Stomach (tissue), 8 donors: ENCODE measurements at regions not wholly inside any gene's neighbourhood (a gene's known extent, or its start where the extent isn't known, plus 50 kb on each side); places are given as distances from the start of the nearest gene placed in this dataset.

Experiments used
- DNase-seq, 2 donors: peaks; one replicate each; pipeline versions ENCODE4 v3.0.0 to v3.0.0-alpha.2; 2013 to 2019
- H3K27ac ChIP-seq, 5 donors: fragments of 200-600 bp in 4 of 5; sonication (generic) in 4 of 5; one replicate each; pipeline ENCODE4 v1.5.1; 2013 to 2019; ENCODE audit warnings: mild to moderate bottlenecking in 1 of 5, moderate library complexity in 1 of 5
- H3K27me3 ChIP-seq, 3 donors: fragments of 200-600 bp; sonication (generic); one replicate each; pipeline ENCODE4 v1.5.1; 2017 to 2019; ENCODE audit warnings: mixed run types in 1 of 3
- H3K36me3 ChIP-seq, 4 donors: fragments of 200-600 bp; sonication (generic); 1 replicate in 3 of 4; 2 replicates in 1 of 4; pipeline ENCODE4 v1.5.1; 2016 to 2019
- H3K4me1 ChIP-seq, 4 donors: fragments of 200-600 bp; sonication (generic); one replicate each; pipeline ENCODE4 v1.5.1; 2016 to 2019
- H3K4me3 ChIP-seq, 4 donors: fragments of 200-600 bp; sonication (generic) in 3 of 4; one replicate each; pipeline ENCODE4 v1.5.1; 2016 to 2019; ENCODE audit warnings: mild to moderate bottlenecking in 1 of 4
- H3K9me3 ChIP-seq, 4 donors: fragments of 200-600 bp; sonication (generic); one replicate each; pipeline ENCODE4 v1.5.1; 2016 to 2019
- EP300 ChIP-seq: sonication (generic); formaldehyde crosslinking; IDR thresholded peaks from one replicate; pipeline ENCODE4 v1.6.1; 2017; ENCODE audit warnings: antibody characterized with exemption
- POLR2A ChIP-seq, 4 donors: fragments of 450-650 bp; IDR thresholded peaks; one replicate each; pipeline ENCODE4 v1.6.1; 2016; ENCODE audit warnings: antibody characterized with exemption in 4 of 4, control low read depth in 2 of 4, mild to moderate bottlenecking in 1 of 4, moderate library complexity in 1 of 4
- POLR2AphosphoS5 ChIP-seq, 3 donors: sonication (generic); formaldehyde crosslinking; IDR thresholded peaks; one replicate each; pipeline ENCODE4 v1.6.1; 2016; ENCODE audit warnings: antibody characterized with exemption in 3 of 3
- WGBS, 5 donors: extraction: QIAGEN DNeasy Blood & Tissue Kit in 3 of 5; methylation state at CpG; one replicate each; pipeline versions ENCODE4 v1.1.5 to v1.1.7; 2013 to 2018; 5-methylcytosine and 5-hydroxymethylcytosine counted together
- intact Hi-C: fragments of 100-400 bp; cut with DNase I; formaldehyde crosslinking; loops from one replicate; pipeline ENCODE4 v1.15.1; 2023; ENCODE audit warnings: low total_unique reads
- TF ChIP-seq, protein P1 (sequence below), 7 experiments: fragments of 450-650 bp in 4 of 7; fragments of 200-600 bp in 3 of 7; sonication (generic) in 3 of 7; IDR thresholded peaks; one replicate each; pipeline ENCODE4 v1.5.1; 2016 to 2019; ENCODE audit warnings: antibody characterized with exemption in 7 of 7, control low read depth in 2 of 7, mild to moderate bottlenecking in 1 of 7
- donor health status: healthy with polysubstance abuse.
- donor health status: Bipolar disorder and iron deficiency.
- donor health status: healthy.

DNA sequence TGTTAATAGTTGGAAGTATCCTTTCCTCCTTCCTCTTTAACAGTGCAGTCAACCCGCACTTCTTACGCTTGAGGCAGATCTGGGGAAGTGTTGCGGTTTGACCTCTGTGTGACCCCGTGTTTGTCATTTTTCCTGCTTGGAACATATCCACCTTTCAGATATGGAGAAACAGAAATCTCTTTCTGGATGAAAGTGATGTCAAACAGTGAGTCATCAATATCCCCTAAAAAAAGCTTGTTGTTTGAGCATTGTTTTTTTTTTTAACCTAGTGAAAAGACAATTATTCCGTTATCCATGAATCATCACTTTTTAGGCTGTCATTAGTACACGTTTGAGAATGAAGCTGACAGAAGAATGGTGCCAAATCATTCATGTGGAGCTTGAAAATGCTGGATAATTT is 293.7 kb downstream of the ARPP21 start:
- TF ChIP-seq POLR2A (IDR thresholded peaks at IDR 0.05) (no peak), EP300 (no peak), POLR2AphosphoS5 (IDR thresholded peaks at IDR 0.05) (no peak)
- TF ChIP-seq, protein P1, sequence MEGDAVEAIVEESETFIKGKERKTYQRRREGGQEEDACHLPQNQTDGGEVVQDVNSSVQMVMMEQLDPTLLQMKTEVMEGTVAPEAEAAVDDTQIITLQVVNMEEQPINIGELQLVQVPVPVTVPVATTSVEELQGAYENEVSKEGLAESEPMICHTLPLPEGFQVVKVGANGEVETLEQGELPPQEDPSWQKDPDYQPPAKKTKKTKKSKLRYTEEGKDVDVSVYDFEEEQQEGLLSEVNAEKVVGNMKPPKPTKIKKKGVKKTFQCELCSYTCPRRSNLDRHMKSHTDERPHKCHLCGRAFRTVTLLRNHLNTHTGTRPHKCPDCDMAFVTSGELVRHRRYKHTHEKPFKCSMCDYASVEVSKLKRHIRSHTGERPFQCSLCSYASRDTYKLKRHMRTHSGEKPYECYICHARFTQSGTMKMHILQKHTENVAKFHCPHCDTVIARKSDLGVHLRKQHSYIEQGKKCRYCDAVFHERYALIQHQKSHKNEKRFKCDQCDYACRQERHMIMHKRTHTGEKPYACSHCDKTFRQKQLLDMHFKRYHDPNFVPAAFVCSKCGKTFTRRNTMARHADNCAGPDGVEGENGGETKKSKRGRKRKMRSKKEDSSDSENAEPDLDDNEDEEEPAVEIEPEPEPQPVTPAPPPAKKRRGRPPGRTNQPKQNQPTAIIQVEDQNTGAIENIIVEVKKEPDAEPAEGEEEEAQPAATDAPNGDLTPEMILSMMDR (IDR thresholded peaks at IDR 0.05) = no peak
- no peaks in the 10 kb centered on the region for H3K27me3 ChIP-seq
- H3K4me1 ChIP-seq = peaks cover 0 to 5% (median 0%) of the 10 kb centered on the region in 4 donors
- H3K27ac ChIP-seq = no peak overlapping the region
- no peaks in the 10 kb centered on the region for H3K36me3 ChIP-seq
- intact Hi-C loops = no loop called here
- no peaks in the 10 kb centered on the region for H3K9me3 ChIP-seq
- peak in 1 of 2 donors; percentile 37 for DNase-seq
- H3K4me3 ChIP-seq = no peak overlapping the region
- WGBS, 5 donors = 3 to 12% (median 9%) methylated on average over 6 of the region's 6 CpGs

- H3K27ac ChIP-seq = no peak overlapping the region
- no peak for DNase-seq
- H3K9me3 ChIP-seq = no peaks in the 10 kb centered on the region
- intact Hi-C loops = no loop called here
- H3K27me3 ChIP-seq = no peaks in the 10 kb centered on the region
- no peak overlapping the region for H3K4me3 ChIP-seq
- peaks cover 0 to 5% (median 0%) of the 10 kb centered on the region in 4 donors for H3K4me1 ChIP-seq
- TF ChIP-seq POLR2A (IDR thresholded peaks at IDR 0.05) (no peak), EP300 (no peak)
- no peaks in the 10 kb centered on the region for H3K36me3 ChIP-seq
These were observed 297.2 kb downstream of the ARPP21 start for GRCh38 chr3:35936571-35936970.

- Histone ChIP-seq H3K27ac (no peak overlapping the region), H3K4me3 (no peak overlapping the region), H3K9me3 (no peaks in the 10 kb centered on the region), H3K27me3 (no peaks in the 10 kb centered on the region), H3K36me3 (no peaks in the 10 kb centered on the region), H3K4me1 (peaks cover 0 to 6% (median 2%) of the 10 kb centered on the region in 4 donors)
- TF ChIP-seq, protein P1 (IDR thresholded peaks at IDR 0.05) = no peak
- TF ChIP-seq EP300 = no peak
- TF ChIP-seq POLR2AphosphoS5 (IDR thresholded peaks at IDR 0.05) = no peak
- no peak for TF ChIP-seq POLR2A (IDR thresholded peaks at IDR 0.05)
- intact Hi-C loops = no loop called here
- no peak for DNase-seq
- WGBS, 5 donors = 69 to 80% (median 75%) methylated on average over 2 of the region's 2 CpGs
These were observed 305.8 kb downstream of the ARPP21 start for GRCh38 chr3:35944926-35945710.

- peaks cover 0 to 6% (median 2%) of the 10 kb centered on the region in 4 donors for H3K4me1 ChIP-seq
- no peaks in the 10 kb centered on the region for H3K36me3 ChIP-seq
- H3K9me3 ChIP-seq = no peaks in the 10 kb centered on the region
- H3K27ac ChIP-seq = no peak overlapping the region
- peak in 1 of 2 donors; percentile 35 for DNase-seq
- TF ChIP-seq, protein P1 (IDR thresholded peaks at IDR 0.05) = peak in 1 of 7 experiments; percentile 14
- no peak for TF ChIP-seq EP300
- 38 to 45% (median 40%) methylated on average over 8 of the region's 8 CpGs for WGBS, 5 donors
- intact Hi-C loops = no loop called here
- H3K27me3 ChIP-seq = no peaks in the 10 kb centered on the region
- no peak overlapping the region for H3K4me3 ChIP-seq
These were observed 307.0 kb downstream of the ARPP21 start for GRCh38 chr3:35946121-35946853.
